HL-60 (cell line): ENCODE measurements at regions not wholly inside any gene's neighbourhood (a gene's known extent, or its start where the extent isn't known, plus 50 kb on each side); places are given as distances from the start of the nearest gene placed in this dataset.

Experiments
- CTCF ChIP-seq: IDR thresholded peaks from one replicate; pipeline ENCODE4 v1.5.1; 2011; ENCODE audit warnings: low read length, control low read depth, inconsistent platforms; ENCODE audit not compliant: insufficient read depth
- GABPA ChIP-seq: IDR thresholded peaks from 2 replicates; pipeline ENCODE4 v1.6.1; 2012; ENCODE audit warnings: low read depth
- POLR2AphosphoS5 ChIP-seq: IDR thresholded peaks from 2 replicates; pipeline ENCODE4 v1.6.1; 2012; ENCODE audit warnings: low read depth
- REST ChIP-seq: IDR thresholded peaks from 2 replicates; pipeline ENCODE4 v1.6.1; 2012; ENCODE audit warnings: low read depth; ENCODE audit not compliant: insufficient replicate concordance

- peak; percentile 70 for TF ChIP-seq CTCF
- TF ChIP-seq POLR2AphosphoS5, result no peak
- no peak for TF ChIP-seq REST
- no peak for TF ChIP-seq GABPA
Observed at GRCh38 chr15:77870195-77871065, 207.1 kb downstream of the TBC1D2B start.
